LNCAP (cell line): ENCODE measurements at regions not wholly inside any gene's neighbourhood (a gene's known extent, or its start where the extent isn't known, plus 50 kb on each side); places are given as distances from the start of the nearest gene placed in this dataset.

Experiments used
- CTCF ChIP-seq: fragments of 450-650 bp; IDR thresholded peaks from 2 replicates; pipeline ENCODE4 v1.5.1; 2017; ENCODE audit warnings: mild to moderate bottlenecking

DNA sequence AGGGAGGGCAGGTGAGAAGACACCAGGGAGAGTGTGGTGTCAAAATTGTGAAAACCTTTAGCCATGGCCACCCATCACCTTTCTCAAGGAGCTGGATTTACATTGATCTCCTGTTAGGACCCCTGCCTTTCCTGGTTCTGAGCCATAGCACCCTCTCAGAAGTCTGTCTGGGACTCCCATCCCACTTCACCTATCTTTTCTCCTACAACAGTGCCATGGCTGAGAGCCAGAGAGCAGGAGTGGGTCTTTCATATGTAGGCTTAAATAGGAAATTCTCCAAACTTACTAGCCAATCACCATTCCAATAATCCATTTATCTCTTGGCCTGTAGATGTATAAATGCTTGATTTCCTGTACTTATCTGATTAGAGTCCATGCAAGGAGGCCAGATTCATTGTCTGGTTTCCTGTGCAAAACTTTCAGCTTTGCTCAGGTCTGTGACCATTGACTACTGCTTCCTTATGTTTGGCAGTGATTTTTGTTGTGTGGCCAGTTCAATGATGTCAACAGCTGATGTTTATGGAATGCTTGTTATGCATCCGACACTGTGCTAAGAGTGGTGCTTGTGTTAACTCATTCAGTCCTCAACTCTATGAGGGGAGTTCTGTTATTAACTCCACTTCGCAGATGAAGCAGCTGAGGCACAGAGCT lies 57.6 kb upstream of the IGFBP5 start:
- no peak for TF ChIP-seq CTCF

DNA sequence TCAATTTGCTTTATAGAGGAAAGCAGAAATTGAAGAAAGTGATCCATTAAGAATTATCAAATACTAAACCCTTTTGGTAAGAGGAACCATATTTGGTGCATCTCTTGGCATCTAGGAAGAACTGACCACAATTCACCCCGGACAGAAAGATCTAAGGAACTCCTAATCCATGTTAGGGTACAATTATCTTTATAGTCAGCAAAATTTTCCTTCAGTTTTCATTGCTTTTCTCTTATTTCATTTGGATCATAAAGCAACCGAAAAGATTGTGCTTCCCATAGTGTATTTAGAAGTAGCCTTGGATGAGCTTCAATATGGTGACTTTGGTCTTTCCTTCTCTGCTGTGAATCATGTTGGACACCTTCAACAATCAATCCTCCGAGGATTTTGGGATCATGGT lies 50.1 kb upstream of the IGFBP5 start:
- TF ChIP-seq CTCF: no peak
